SU-DHL-6 (cell line): ENCODE measurements at regions not wholly inside any gene's neighbourhood (a gene's known extent, or its start where the extent isn't known, plus 50 kb on each side); places are given as distances from the start of the nearest gene placed in this dataset.

Experiments
- CTCF ChIP-seq: fragments of 200-600 bp; sonication (generic); IDR thresholded peaks from one replicate; pipeline ENCODE4 v1.5.1; 2017; ENCODE audit warnings: antibody characterized with exemption, mild to moderate bottlenecking, low read length, moderate library complexity; ENCODE audit not compliant: insufficient read depth, poor library complexity, severe bottlenecking
- EZH2phosphoT487 ChIP-seq: fragments of 200-600 bp; sonication (generic), shearing (Covaris generic); conservative IDR thresholded peaks from 2 replicates; pipeline ENCODE4 v1.6.1; 2018; ENCODE audit warnings: mild to moderate bottlenecking, antibody characterized with exemption, low read length, moderate library complexity, mixed read lengths

GRCh38 chr2:172299741-172300140 lies 127.6 kb upstream of the ITGA6 start:
- TF ChIP-seq CTCF: no peak
- no peak for TF ChIP-seq EZH2phosphoT487
